Left kidney (tissue), 1 donor: ENCODE measurements at regions not wholly inside any gene's neighbourhood (a gene's known extent, or its start where the extent isn't known, plus 50 kb on each side); places are given as distances from the start of the nearest gene placed in this dataset.
"Not testable (repeated sequence)": the region's sequence is repeated elsewhere in the genome, so short reads cannot be mapped to it uniquely, and the experiment has no call there.

Experiments
- DNase-seq: peaks from one replicate; pipeline ENCODE4 v3.0.0-alpha.2; 2013

- no peak for DNase-seq
Observed at GRCh38 chr2:182550234-182550633, 123.4 kb upstream of the PDE1A start.

GRCh38 chr2:182552232-182552631 is 125.4 kb upstream of the PDE1A start:
- DNase-seq: not testable (repeated sequence)

GRCh38 chr2:182552785-182553184 is 125.9 kb upstream of the PDE1A start:
- not testable (repeated sequence) for DNase-seq

- no peak for DNase-seq
Observed at GRCh38 chr2:182553483-182553882, 126.6 kb upstream of the PDE1A start.

GRCh38 chr2:182554950-182555349 is 128.1 kb upstream of the PDE1A start:
- no peak for DNase-seq

GRCh38 chr2:182558564-182558963 is 131.7 kb upstream of the PDE1A start:
- DNase-seq: no peak

GRCh38 chr2:182559623-182560022 is 132.8 kb upstream of the PDE1A start:
- no peak for DNase-seq

- DNase-seq: no peak
Observed at GRCh38 chr2:182565911-182566567, 139.2 kb upstream of the PDE1A start.

GRCh38 chr2:182573553-182573952 is 142.5 kb upstream of the DNAJC10 start:
- DNase-seq: no peak

- DNase-seq: no peak
Observed at GRCh38 chr2:182577816-182578215, 138.2 kb upstream of the DNAJC10 start.

GRCh38 chr2:182581196-182581935 is 134.7 kb upstream of the DNAJC10 start:
- DNase-seq: no peak

- DNase-seq: no peak
Observed at GRCh38 chr2:182584462-182584861, 131.6 kb upstream of the DNAJC10 start.

- DNase-seq: no peak
Observed at GRCh38 chr2:182585001-182585400, 131.1 kb upstream of the DNAJC10 start.

GRCh38 chr2:182585430-182585829 is 130.6 kb upstream of the DNAJC10 start:
- DNase-seq: no peak

- DNase-seq: no peak
Observed at GRCh38 chr2:182586426-182586825, 129.6 kb upstream of the DNAJC10 start.

- DNase-seq: no peak
Observed at GRCh38 chr2:182587831-182588230, 128.2 kb upstream of the DNAJC10 start.

- DNase-seq: no peak
Observed at GRCh38 chr2:182589121-182589520, 126.9 kb upstream of the DNAJC10 start.

- DNase-seq: no peak
Observed at GRCh38 chr2:182591774-182592173, 124.3 kb upstream of the DNAJC10 start.

GRCh38 chr2:182592691-182593393 is 123.2 kb upstream of the DNAJC10 start:
- DNase-seq: no peak

- DNase-seq: no peak
Observed at GRCh38 chr2:182593394-182593975, 122.6 kb upstream of the DNAJC10 start.

- DNase-seq: no peak
Observed at GRCh38 chr2:182594286-182594685, 121.8 kb upstream of the DNAJC10 start.

- no peak for DNase-seq
Observed at GRCh38 chr2:182595650-182596049, 120.4 kb upstream of the DNAJC10 start.
